GM19467 (cell line): ENCODE measurements at regions not wholly inside any gene's neighbourhood (a gene's known extent, or its start where the extent isn't known, plus 50 kb on each side); places are given as distances from the start of the nearest gene placed in this dataset.
"Not testable (repeated sequence)": the region's sequence is repeated elsewhere in the genome, so short reads cannot be mapped to it uniquely, and the experiment has no call there.

Source experiments
- ATAC-seq: cut with Tn5 transposase; IDR thresholded peaks from one replicate; pipeline ENCODE4 v1.9.1; 2021; ENCODE audit warnings: mild to moderate bottlenecking, moderate library complexity; ENCODE audit not compliant: unreplicated experiment

DNA sequence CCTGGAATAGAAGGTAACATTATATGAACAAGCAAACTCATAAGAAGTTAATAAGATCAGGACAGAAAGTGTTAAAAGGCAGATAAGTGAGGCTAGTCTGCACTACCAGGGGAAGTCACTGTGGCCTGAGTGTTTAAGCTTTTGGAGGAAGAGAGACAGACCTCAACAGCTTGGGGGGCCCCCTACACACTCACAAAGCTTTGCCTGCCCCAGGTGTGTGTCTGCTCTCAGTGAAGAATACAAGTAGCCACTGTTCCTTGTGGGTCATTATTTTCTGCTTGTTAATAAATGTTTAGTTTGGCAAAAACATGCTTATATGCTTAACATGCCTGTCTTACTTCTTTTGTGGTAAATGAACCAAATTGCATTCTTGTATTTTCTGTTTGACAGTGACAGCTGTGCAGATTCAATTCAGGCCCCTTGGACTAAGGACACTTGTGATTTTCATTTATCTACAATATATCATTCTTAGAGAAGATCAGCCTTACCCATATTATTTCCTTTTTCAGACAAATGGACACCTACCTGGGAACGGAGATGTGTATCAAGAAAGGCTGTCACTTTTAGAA lies 50.7 kb upstream of the C12orf71 start:
- no peak for ATAC-seq

DNA sequence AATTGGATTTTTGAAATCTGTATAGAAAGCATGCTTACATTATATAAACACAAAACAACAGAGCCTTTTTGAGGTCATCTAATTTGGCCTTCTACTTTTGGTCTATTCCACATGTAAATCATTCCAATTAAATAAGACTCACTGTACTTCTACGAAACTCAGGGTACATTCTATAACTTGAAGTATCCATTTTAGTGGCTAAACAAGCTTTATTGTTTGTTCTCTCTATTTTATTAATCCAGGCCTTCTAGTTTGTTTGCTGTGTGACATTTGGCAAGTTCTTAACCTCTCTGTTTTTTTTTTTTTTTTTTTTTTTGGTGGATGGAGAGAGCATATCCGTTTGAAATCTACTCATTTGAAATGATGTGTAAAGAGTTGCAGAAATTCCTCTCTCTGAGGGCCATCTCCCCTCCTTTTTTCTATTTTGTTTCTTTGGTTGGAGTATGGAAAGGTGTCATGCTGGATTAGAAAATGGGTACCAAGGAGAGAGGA lies 58.1 kb upstream of the C12orf71 start:
- no peak for ATAC-seq

DNA sequence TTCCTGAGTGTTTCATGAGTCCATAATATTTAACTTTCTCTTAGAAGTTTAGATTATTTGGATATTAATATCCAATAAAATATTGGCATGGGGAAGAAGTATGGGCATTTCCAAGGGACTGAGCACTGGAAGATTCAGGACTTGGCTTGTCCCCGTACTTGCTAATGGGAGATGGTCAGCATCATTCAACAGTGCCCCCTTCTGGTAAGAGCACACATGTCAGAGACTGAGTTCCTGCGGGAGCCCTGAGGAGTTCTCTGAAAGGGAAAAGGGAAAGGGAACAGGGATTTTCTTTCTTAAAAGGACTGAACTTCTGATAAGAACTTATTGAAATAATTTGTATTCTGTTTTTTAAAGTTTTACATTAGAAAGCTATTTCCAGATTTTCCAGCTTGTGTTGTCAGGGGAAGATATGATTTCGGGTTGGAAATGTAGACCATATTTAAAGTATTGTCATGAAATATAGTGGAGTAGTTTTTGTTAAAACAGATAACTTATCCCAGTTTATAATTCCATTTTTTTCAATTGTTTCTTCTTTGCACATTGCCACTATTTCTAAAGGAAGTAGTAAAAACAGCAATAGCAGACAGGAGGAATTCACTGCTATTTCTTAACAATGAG lies 59.8 kb upstream of the C12orf71 start:
- no peak for ATAC-seq

GRCh38 chr12:27143256-27144069 lies 61.1 kb upstream of the C12orf71 start:
- ATAC-seq = no peak

DNA sequence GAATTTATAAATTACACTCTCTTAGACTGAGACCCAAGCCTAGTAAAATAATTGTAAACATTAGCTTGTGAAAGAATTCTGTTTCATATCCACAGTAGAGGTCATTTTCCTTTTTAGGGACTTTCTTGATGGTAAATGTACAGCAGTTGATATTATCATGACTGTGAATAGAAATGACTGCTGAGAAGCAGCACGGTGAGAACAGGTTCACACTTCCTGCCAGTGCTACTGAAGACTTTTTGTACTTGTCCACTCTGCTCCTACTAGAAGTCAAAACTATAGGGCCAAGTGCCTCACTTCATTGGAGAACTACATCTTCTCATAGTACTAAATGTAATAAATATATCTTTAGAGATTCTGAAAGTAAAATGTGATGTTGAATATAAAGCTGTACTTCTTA lies 63.3 kb upstream of the C12orf71 start:
- ATAC-seq = peak; percentile 51

GRCh38 chr12:27148373-27148772 lies 66.0 kb upstream of the C12orf71 start:
- ATAC-seq = no peak

DNA sequence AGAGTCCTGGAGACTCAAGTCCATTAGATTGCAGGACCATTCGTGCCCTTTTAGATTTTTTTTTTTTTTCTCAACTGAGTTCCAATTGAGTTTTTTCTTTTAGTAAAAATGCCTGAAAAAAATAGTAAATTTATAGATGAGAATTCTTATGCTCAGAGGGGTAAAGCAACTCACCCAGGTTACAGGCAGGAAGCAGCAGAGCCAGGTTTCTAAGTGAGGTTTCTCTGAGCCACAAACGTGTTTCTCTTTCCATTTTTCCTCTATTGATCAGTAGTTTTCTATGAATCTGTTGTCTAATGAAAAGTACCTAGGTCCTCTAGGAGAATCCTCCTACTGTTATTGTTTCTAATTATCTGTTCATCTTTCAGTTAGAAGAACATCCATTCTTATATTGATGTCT lies 66.4 kb upstream of the C12orf71 start:
- no peak for ATAC-seq

GRCh38 chr12:27151479-27151878 lies 69.1 kb upstream of the C12orf71 start:
- no peak for ATAC-seq

GRCh38 chr12:27158297-27158696 lies 75.9 kb upstream of the C12orf71 start:
- no peak for ATAC-seq

DNA sequence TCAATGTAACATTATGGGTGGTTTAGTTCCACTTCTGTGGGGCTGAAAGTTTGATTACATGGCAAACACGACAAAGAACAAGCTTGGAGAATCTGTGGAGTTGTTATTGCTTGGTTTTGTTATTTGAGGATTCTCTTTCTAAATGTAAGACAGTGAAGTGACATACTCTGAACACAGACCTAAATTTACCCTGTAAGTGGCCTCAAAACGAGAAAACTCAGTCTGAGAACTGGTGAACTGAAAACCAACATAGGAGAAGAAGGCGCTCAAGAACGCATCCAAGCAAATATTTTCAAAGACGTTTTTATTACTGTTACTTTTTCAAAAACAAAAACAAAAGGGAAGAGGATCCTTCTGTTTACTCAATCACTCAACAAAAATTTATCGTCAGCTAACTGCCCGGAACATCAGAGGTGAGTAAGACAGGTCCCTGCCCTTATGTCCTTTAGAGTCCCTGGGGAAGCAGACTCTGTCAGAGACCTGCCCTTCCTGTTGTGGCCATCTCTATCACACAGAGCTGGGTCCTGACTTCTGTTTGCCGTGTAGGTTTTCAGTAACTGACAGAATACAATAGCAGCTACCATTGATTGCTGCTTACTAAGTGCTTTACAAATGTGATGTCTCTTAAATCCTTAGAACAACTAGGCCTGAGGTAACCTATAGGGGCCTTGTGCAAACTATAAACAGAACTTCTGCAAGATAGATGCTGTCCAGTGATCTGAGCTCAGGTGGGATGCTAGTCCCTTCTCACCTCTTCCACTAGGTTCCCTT lies 79.3 kb upstream of the C12orf71 start:
- ATAC-seq = peak; percentile 70

DNA sequence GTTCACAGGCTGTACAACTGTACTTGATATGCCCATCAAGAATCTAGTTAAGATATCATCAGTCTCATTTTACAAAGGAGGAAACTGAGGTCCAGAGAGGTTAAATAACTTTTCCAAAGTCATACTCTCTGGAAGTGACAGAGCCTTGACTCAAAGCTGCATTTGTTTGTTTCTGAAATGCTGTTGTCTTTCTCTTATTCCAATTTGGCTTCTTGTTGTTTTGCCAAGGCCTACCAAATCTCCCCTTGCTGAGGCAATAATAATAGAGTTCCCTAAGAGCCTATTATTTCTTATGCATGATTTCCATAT lies 79.8 kb upstream of the C12orf71 start:
- no peak for ATAC-seq

- no peak for ATAC-seq
Measured at GRCh38 chr12:27163048-27163715, 80.8 kb upstream of the C12orf71 start.

- no peak for ATAC-seq
Measured at GRCh38 chr12:27163894-27164293, 80.2 kb upstream of the STK38L start.

DNA sequence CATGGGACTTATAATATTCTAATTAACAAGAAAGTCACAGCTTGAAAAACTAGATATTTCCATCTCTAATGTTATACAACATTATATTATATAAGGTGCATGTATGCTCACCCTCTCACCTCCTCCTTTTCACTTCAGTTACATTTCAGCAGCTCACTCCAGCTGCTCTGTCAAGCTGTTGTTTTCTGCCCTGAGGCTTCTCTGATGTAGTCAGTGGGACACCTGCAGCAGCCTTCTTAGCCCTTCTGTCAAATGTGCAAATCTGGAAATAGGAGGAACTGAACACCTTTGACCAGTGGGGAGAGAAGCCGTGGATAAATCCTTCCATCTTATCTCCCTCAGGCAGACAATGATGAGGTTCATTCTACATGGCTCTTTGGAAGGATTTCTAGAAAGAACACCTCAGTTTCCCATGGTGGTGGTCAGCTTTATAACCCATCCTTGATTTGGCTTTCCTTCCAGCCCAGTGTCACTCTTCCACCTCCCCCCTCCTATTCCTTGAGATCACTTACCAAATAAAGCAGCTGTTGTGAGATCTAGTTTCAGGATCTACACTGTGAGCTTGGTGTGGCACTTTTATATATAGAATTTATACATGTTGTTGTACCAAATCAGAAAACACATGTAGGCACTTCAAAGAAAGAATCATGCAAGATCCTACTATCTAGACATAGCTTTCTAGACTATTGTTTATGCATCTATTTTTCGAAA lies 79.6 kb upstream of the STK38L start:
- ATAC-seq = no peak

DNA sequence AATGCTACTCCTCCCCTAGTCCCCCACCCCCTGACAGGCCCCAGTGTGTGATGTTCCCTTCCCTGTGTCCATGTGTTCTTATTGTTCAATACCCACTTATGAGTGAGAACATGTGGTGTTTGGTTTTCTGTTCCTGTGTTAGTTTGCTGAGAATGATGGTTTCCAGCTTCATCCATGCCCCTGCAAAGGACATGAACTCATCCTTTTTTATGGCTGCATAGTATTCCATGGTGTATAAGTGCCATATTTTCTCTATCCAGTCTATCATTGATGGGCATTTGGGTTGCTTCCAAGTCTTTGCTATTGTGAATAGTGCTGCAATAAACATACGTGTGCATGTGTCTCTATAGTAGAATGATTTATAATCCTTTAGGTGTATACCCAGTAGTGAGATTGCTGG lies 78.1 kb upstream of the STK38L start:
- ATAC-seq = not testable (repeated sequence)

DNA sequence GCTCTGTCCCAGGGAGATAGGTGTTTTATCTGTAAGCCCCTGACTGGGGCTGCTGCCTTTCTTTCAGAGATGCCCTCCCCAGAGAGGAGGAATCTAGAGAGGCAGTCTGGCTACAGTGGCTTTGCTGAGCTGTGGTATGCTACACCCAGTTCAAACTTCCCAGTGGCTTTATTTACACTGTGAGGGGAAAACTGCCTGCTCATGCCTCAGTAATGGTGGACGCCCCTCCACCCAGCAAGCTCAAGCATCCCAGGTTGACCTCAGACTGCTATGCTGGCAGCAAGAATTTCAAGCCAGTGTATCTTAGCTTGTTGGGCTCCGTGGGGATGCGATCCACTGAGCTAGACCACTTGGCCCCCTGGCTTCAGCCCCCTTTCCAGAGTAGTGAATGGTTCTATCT lies 72.6 kb upstream of the STK38L start:
- not testable (repeated sequence) for ATAC-seq

GRCh38 chr12:27176765-27177164 lies 67.3 kb upstream of the STK38L start:
- ATAC-seq = no peak

- no peak for ATAC-seq
Measured at GRCh38 chr12:27177706-27178105, 66.4 kb upstream of the STK38L start.

DNA sequence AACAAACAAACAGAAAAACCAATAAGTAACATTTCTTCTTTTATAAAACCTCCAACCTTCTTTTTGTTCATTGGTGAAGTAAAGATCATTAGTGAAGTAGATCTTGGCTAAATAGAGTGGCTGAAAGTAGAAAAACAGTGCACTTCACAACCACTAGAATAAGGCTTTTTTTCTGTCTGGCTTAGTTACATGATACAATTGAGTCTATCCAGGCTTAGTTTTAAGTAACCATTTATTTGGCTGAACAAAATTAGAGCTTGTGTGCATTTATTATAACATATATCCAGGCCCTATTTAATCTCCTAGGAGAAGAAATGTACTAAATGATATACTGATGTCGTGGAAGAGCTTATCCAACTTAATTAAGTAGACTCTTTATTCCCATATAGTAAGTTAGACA lies 65.8 kb upstream of the STK38L start:
- ATAC-seq = no peak

- ATAC-seq = no peak
Measured at GRCh38 chr12:27178723-27179399, 65.2 kb upstream of the STK38L start.
